A549 (cell line): ENCODE measurements at regions not wholly inside any gene's neighbourhood (a gene's known extent, or its start where the extent isn't known, plus 50 kb on each side); places are given as distances from the start of the nearest gene placed in this dataset.

Experiments
- ATAC-seq, 2 experiments: fragments of 200-7000 bp in 1 of 2; fragments of >200 bp in 1 of 2; cut with Nextera tagmentation in 1 of 2; cut with Tn5 transposase in 1 of 2; 3 replicates each; pipeline versions ENCODE4 v1.8.0 to v1.9.1; 2018 to 2020; ENCODE audit warnings: mild to moderate bottlenecking in 1 of 2, moderate library complexity in 1 of 2
- CTCF ChIA-PET: fragments of 300-600 bp; sonication (Branson Sonifier 250); formaldehyde crosslinking; extraction: SDS; loops from one replicate; lab custom pipeline; 2021; ENCODE audit warnings: antibody characterized with exemption, inconsistent platforms; lab: Yijun Ruan, JAX
- POLR2A ChIA-PET: fragments of 350-600 bp; formaldehyde crosslinking; extraction: SDS; loops from one replicate; lab custom pipeline; 2021; ENCODE audit warnings: antibody characterized with exemption, inconsistent platforms; lab: Yijun Ruan, JAX
- DNase-seq, 2 experiments: peaks; one replicate each; pipeline versions ENCODE4 v3.0.0 to v3.0.0-alpha.2; 2011 to 2016; ENCODE audit warnings: low read depth in 1 of 2, low spot score in 1 of 2
- FAIRE-seq: peaks from 2 replicates; lab custom pipeline; 2011; peaks lifted over from hg19 to GRCh38; lab: Jason Lieb, UNC
- H3K27ac ChIP-seq, 2 experiments: fragments of >200 bp; sonication (Bioruptor Twin); formaldehyde crosslinking; 3 replicates each; pipeline ENCODE4 v1.5.1; 2016 to 2017
- H3K4me1 ChIP-seq: fragments of >200 bp; sonication (Bioruptor Twin); formaldehyde crosslinking; 3 replicates; pipeline ENCODE4 v1.6.1; 2016
- H3K4me2 ChIP-seq: fragments of >200 bp; sonication (Bioruptor Twin); formaldehyde crosslinking; 3 replicates; pipeline ENCODE4 v1.6.1; 2016
- H3K4me3 ChIP-seq: fragments of >200 bp; sonication (Bioruptor Twin); formaldehyde crosslinking; 3 replicates; pipeline ENCODE4 v1.5.1; 2016
- H3K9me3 ChIP-seq: fragments of >200 bp; sonication (Bioruptor Twin); formaldehyde crosslinking; 3 replicates; pipeline ENCODE4 v1.6.1; 2016
- BHLHE40 ChIP-seq: IDR thresholded peaks from 2 replicates; pipeline ENCODE4 v1.6.1; 2012; ENCODE audit warnings: low read depth, low read length, inconsistent platforms
- CHD4 ChIP-seq: fragments of 200-600 bp; sonication (generic); IDR thresholded peaks from 2 replicates; pipeline ENCODE4 v1.6.1; 2016; ENCODE audit warnings: antibody characterized with exemption, mild to moderate bottlenecking, borderline replicate concordance
- EHF ChIP-seq: fragments of 250-450 bp; sonication (Bioruptor Pico); IDR thresholded peaks from 2 replicates; pipeline ENCODE4 v1.5.0; 2020; ENCODE audit warnings: mild to moderate bottlenecking
- ESRRA ChIP-seq: fragments of 150-350 bp; IDR thresholded peaks from 2 replicates; pipeline ENCODE4 v1.6.1; 2014; ENCODE audit warnings: mild to moderate bottlenecking, low read length, borderline replicate concordance
- FOXS1 ChIP-seq: fragments of 250-450 bp; sonication (Bioruptor Pico); IDR thresholded peaks from 2 replicates; pipeline ENCODE4 v1.5.0; 2020; ENCODE audit warnings: mild to moderate bottlenecking, moderate library complexity
- GATA3 ChIP-seq: IDR thresholded peaks from 2 replicates; pipeline ENCODE4 v1.6.1; 2012; ENCODE audit warnings: borderline replicate concordance
- HOXA7 ChIP-seq: fragments of 250-450 bp; sonication (Bioruptor Pico); IDR thresholded peaks from 2 replicates; pipeline ENCODE4 v1.5.0; 2020; ENCODE audit warnings: mild to moderate bottlenecking, moderate library complexity
- HOXB5 ChIP-seq: fragments of 250-450 bp; sonication (Bioruptor Pico); IDR thresholded peaks from 2 replicates; pipeline ENCODE4 v1.5.0; 2020; ENCODE audit warnings: mild to moderate bottlenecking, moderate library complexity
- KDM1A ChIP-seq: fragments of 200-600 bp; sonication (generic); IDR thresholded peaks from 2 replicates; pipeline ENCODE4 v1.6.1; 2016; ENCODE audit warnings: low read depth, mild to moderate bottlenecking
- MAFK ChIP-seq: fragments of 450-650 bp; IDR thresholded peaks from 2 replicates; pipeline ENCODE4 v1.6.1; 2014; ENCODE audit not compliant: partially characterized antibody
- MAX ChIP-seq: IDR thresholded peaks from 2 replicates; pipeline ENCODE4 v1.6.1; 2012
- MYC ChIP-seq: IDR thresholded peaks from 2 replicates; pipeline ENCODE4 v1.6.1; 2012; ENCODE audit warnings: mild to moderate bottlenecking, inconsistent platforms, low read length, improper control_type of control experiment, borderline replicate concordance
- POLR2A ChIP-seq: IDR thresholded peaks from 2 replicates; pipeline ENCODE4 v1.6.1; 2012; ENCODE audit warnings: mild to moderate bottlenecking, low read length
- RAD21 ChIP-seq, 2 experiments: fragments of >200 bp in 1 of 2; sonication (Bioruptor Twin) in 1 of 2; formaldehyde crosslinking in 1 of 2; IDR thresholded peaks in 1 of 2; conservative IDR thresholded peaks in 1 of 2; 2 replicates in 1 of 2; 3 replicates in 1 of 2; pipeline ENCODE4 v1.6.1; 2012 to 2018; ENCODE audit warnings: inconsistent platforms in 1 of 2
- RARB ChIP-seq: fragments of 250-450 bp; sonication (Bioruptor Pico); IDR thresholded peaks from 2 replicates; pipeline ENCODE4 v1.8.0; 2021; ENCODE audit warnings: mild to moderate bottlenecking, moderate library complexity
- REST ChIP-seq: fragments of 200-600 bp; sonication (generic); IDR thresholded peaks from 2 replicates; pipeline ENCODE4 v1.6.1; 2016; ENCODE audit warnings: antibody characterized with exemption, mild to moderate bottlenecking, moderate library complexity
- TP53 ChIP-seq: fragments of 250-450 bp; sonication (Bioruptor Pico); IDR thresholded peaks from 2 replicates; pipeline ENCODE4 v1.5.0; 2021; ENCODE audit warnings: mild to moderate bottlenecking, moderate library complexity
- ZC3H11A ChIP-seq: fragments of 450-650 bp; IDR thresholded peaks from 2 replicates; pipeline ENCODE4 v1.6.1; 2014; ENCODE audit warnings: antibody characterized with exemption, mild to moderate bottlenecking
- ZSCAN20 ChIP-seq: fragments of 250-450 bp; sonication (Bioruptor Pico); IDR thresholded peaks from 2 replicates; pipeline ENCODE4 v1.8.0; 2022; ENCODE audit warnings: mild to moderate bottlenecking, moderate library complexity
- WGBS: methylation state at CpG from one replicate; pipeline ENCODE4 v1.1.6; 2017; ENCODE audit errors: missing lambda C conversion rate; 5-methylcytosine and 5-hydroxymethylcytosine counted together
- TF ChIP-seq, protein P1 (sequence below): fragments of >200 bp; sonication (Bioruptor Twin); formaldehyde crosslinking; IDR thresholded peaks from 2 replicates; pipeline ENCODE4 v1.6.1; 2016
- TF ChIP-seq, protein P2 (sequence below): IDR thresholded peaks from 2 replicates; pipeline ENCODE4 v1.6.1; 2012
- TF ChIP-seq, protein P3 (sequence below): fragments of 150-350 bp; IDR thresholded peaks from 2 replicates; pipeline ENCODE4 v1.6.1; 2014; ENCODE audit warnings: low read depth, mild to moderate bottlenecking, low read length

DNA sequence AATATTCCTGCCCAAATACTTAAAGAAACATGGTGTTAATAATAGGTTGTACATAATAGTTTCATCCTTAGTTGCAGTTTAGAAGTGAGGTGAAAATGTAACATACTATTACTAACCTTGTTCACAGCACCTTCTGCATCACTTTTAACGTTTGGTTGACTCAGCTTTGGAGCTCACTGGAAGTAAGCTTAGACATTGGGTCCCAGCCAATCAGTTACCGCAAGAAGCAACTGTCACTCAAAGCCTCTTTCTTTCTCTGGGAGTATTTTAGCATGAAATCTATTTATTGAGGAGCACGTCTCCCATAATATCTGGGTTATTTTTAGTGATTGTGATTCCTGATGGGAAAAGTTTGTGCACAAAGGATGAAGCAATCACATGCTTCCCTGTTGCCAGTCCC is 472.6 kb downstream of the SNAPC1 start:
- no peak for TF ChIP-seq MYC
- no peak for TF ChIP-seq ESRRA
- TF ChIP-seq FOXS1 (CRISPR knock-in tag): no peak
- TF ChIP-seq RARB (CRISPR knock-in tag): no peak
- TF ChIP-seq, protein P1, sequence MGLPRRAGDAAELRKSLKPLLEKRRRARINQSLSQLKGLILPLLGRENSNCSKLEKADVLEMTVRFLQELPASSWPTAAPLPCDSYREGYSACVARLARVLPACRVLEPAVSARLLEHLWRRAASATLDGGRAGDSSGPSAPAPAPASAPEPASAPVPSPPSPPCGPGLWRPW: no peak
- TF ChIP-seq, protein P2, sequence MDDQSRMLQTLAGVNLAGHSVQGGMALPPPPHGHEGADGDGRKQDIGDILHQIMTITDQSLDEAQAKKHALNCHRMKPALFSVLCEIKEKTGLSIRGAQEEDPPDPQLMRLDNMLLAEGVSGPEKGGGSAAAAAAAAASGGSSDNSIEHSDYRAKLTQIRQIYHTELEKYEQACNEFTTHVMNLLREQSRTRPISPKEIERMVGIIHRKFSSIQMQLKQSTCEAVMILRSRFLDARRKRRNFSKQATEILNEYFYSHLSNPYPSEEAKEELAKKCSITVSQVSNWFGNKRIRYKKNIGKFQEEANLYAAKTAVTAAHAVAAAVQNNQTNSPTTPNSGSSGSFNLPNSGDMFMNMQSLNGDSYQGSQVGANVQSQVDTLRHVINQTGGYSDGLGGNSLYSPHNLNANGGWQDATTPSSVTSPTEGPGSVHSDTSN: no peak
- no peak for TF ChIP-seq REST
- no peak for TF ChIP-seq CHD4
- TF ChIP-seq HOXA7 (CRISPR knock-in tag): no peak
- no peak for TF ChIP-seq POLR2A
- no peak for TF ChIP-seq MAFK
- no peak for TF ChIP-seq MAX
- no peak for TF ChIP-seq EHF (CRISPR knock-in tag)
- no peak for TF ChIP-seq HOXB5 (CRISPR knock-in tag)
- TF ChIP-seq GATA3: no peak
- TF ChIP-seq ZSCAN20 (CRISPR knock-in tag): no peak
- TF ChIP-seq BHLHE40: no peak
- no peak for TF ChIP-seq KDM1A
- DNase-seq: no peak
- no peak for FAIRE-seq
- Histone ChIP-seq H3K4me1 (no peaks in the 10 kb centered on the region), H3K4me3 (no peak overlapping the region), H3K9me3 (no peaks in the 10 kb centered on the region), H3K4me2 (no peak overlapping the region), H3K27ac (no peak overlapping the region)
- CTCF ChIA-PET: no interaction called here
- 23% methylated on average over 3 of the region's 3 CpGs for WGBS
- ATAC-seq: no peak
- POLR2A ChIA-PET: no interaction called here

DNA sequence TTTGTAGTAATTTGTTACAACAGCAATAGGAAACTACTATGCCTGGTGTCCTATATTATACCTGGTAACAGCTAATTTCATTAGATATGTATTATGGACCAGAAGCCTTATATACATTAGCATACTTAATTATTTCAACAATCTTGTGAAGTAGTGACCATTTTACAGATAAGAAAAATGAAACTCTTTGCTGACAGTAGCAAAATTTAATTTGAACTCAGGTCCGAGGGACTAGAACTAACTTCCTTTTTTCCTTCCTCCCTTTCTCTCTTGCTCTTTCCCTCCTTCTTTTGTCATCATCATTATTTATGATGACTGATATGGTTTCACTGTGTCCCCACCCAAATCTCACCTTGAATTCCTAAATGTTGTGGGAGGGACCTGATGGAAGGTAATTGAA is 482.0 kb downstream of the SNAPC1 start:
- no peak overlapping the region for H3K4me2 ChIP-seq
- TF ChIP-seq MAFK (peak; percentile 55), MYC (no peak)
- TF ChIP-seq, all 56 proteins: peak for 1
- Histone ChIP-seq H3K4me3 (no peak overlapping the region), H3K9me3 (no peaks in the 10 kb centered on the region), H3K4me1 (no peaks in the 10 kb centered on the region), H3K27ac (no peak overlapping the region)
- CTCF ChIA-PET: no interaction called here
- no peak for FAIRE-seq
- POLR2A ChIA-PET: no interaction called here
- ATAC-seq: no peak
- DNase-seq: no peak
- 3% methylated on average over 1 of the region's 1 CpG for WGBS

DNA sequence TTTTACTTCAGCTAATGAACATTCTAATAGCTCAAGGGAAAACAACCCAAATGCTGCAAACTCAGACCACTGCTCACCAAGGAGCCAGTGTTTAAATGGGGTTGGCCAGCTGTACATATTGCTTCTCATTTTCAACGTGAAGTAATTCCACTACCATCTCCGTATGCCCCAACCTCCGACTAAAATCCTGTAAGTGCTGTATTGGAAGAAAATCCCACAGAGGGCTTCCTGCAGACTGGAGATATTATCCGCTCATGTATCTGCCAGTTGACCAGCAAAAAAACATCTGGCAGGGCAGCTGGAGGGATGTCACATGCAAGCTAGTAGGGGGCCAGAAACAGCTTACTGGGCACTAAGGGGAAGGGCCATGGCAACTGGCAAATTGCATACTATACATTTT is 485.0 kb downstream of the SNAPC1 start:
- TF ChIP-seq, protein P3, sequence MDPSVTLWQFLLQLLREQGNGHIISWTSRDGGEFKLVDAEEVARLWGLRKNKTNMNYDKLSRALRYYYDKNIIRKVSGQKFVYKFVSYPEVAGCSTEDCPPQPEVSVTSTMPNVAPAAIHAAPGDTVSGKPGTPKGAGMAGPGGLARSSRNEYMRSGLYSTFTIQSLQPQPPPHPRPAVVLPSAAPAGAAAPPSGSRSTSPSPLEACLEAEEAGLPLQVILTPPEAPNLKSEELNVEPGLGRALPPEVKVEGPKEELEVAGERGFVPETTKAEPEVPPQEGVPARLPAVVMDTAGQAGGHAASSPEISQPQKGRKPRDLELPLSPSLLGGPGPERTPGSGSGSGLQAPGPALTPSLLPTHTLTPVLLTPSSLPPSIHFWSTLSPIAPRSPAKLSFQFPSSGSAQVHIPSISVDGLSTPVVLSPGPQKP: no peak
- TF ChIP-seq KDM1A (no peak), ESRRA (no peak), ZSCAN20 (CRISPR knock-in tag) (no peak), TP53 (no peak), ZC3H11A (no peak), RAD21 (conservative IDR thresholded peaks at IDR 0.05 in 1 of 2, IDR thresholded peaks at IDR 0.05 in 1 of 2) (no peak)
- TF ChIP-seq, all 56 proteins: peak for 0
- Histone ChIP-seq H3K4me2 (no peak overlapping the region), H3K4me1 (no peaks in the 10 kb centered on the region), H3K9me3 (no peaks in the 10 kb centered on the region), H3K27ac (no peak overlapping the region), H3K4me3 (no peak overlapping the region)
- FAIRE-seq: no peak
- ChIA-PET POLR2A (no interaction called here), CTCF (interaction anchor here (2.1 kb wide), 1 partner anchor 68 kb away, joined by 4 read pairs; no protein-coding TSS in a partner anchor)
- no peak for DNase-seq
- ATAC-seq: no peak
- WGBS: 34% methylated on average over 4 of the region's 4 CpGs
